Upper lobe of left lung (tissue), 6 donors: ENCODE measurements at regions not wholly inside any gene's neighbourhood (a gene's known extent, or its start where the extent isn't known, plus 50 kb on each side); places are given as distances from the start of the nearest gene placed in this dataset.

Experiments used
- ATAC-seq, 2 donors: fragments of 200-7000 bp; cut with Tn5 transposase; one replicate each; pipeline ENCODE4 v1.9.1; 2022; ENCODE audit warnings: mild to moderate bottlenecking in 2 of 2, moderate library complexity in 2 of 2; ENCODE audit not compliant: low FRiP score in 2 of 2
- DNase-seq, 2 donors: peaks; one replicate each; pipeline ENCODE4 v3.0.0-alpha.2; 2019 to 2020
- H3K27ac ChIP-seq, 4 donors: fragments of 200-600 bp; sonication (generic); one replicate each; pipeline ENCODE4 v1.5.1; 2016 to 2019
- H3K27me3 ChIP-seq, 4 donors: fragments of 200-600 bp; sonication (generic); one replicate each; pipeline ENCODE4 v1.5.1; 2017 to 2019
- H3K36me3 ChIP-seq, 4 donors: fragments of 200-600 bp; sonication (generic); one replicate each; pipeline ENCODE4 v1.5.1; 2016 to 2019
- H3K4me1 ChIP-seq, 4 donors: fragments of 200-600 bp; sonication (generic); one replicate each; pipeline ENCODE4 v1.5.1; 2018 to 2019
- H3K4me3 ChIP-seq, 4 donors: fragments of 200-600 bp; sonication (generic); one replicate each; pipeline ENCODE4 v1.5.1; 2017 to 2019; ENCODE audit warnings: mild to moderate bottlenecking in 2 of 4, moderate library complexity in 1 of 4
- H3K9me3 ChIP-seq, 4 donors: fragments of 200-600 bp; sonication (generic); one replicate each; pipeline ENCODE4 v1.5.1; 2018 to 2019
- CTCF ChIP-seq, 6 experiments: fragments of 450-650 bp in 4 of 6; fragments of 200-600 bp in 2 of 6; sonication (generic) in 2 of 6; IDR thresholded peaks; one replicate each; pipeline ENCODE4 v1.5.1; 2016 to 2019; ENCODE audit warnings: antibody characterized with exemption in 6 of 6
- EP300 ChIP-seq, 4 donors: sonication (generic); formaldehyde crosslinking; IDR thresholded peaks; one replicate each; pipeline ENCODE4 v1.5.1; 2017; ENCODE audit warnings: antibody characterized with exemption in 4 of 4, control low read depth in 2 of 4
- POLR2A ChIP-seq, 4 donors: fragments of 450-650 bp; IDR thresholded peaks; one replicate each; pipeline ENCODE4 v1.5.1; 2016 to 2017; ENCODE audit warnings: antibody characterized with exemption in 4 of 4, mild to moderate bottlenecking in 2 of 4
- POLR2AphosphoS5 ChIP-seq, 2 donors: sonication (generic); formaldehyde crosslinking; IDR thresholded peaks; one replicate each; pipeline ENCODE4 v1.5.1; 2017; ENCODE audit warnings: antibody characterized with exemption in 2 of 2
- WGBS, 2 donors: methylation state at CpG; one replicate each; pipeline ENCODE4 v1.1.5; 2017 to 2018; 5-methylcytosine and 5-hydroxymethylcytosine counted together
- small RNA-seq, 4 donors: library from RNA; depleted of rRNA; stranded (forward); fragments of <200 nt; gene quantifications; one replicate each; pipeline ENCODE3, GENCODE V24; 2016
- donor health status: DM: no; HTN: no; CAD: no; lungs with moderate emphysema.
- donor health status: DM: no; HTN: yes; CAD: no; lungs with severe emphysema.

- WGBS, 2 donors, result 70 to 72% methylated on average over 3 of the region's 3 CpGs
- no peak overlapping the region for H3K27ac ChIP-seq
- no peaks in the 10 kb centered on the region for H3K36me3 ChIP-seq
Observed at GRCh38 chr7:34603711-34604444, 54.1 kb upstream of the NPSR1 start.

More at GRCh38 chr7:34603711-34604444, 54.1 kb upstream of the NPSR1 start:
- H3K4me1 ChIP-seq, result no peaks in the 10 kb centered on the region
- DNase-seq (no peak), ATAC-seq (no peak)
- H3K27me3 ChIP-seq, result no peaks in the 10 kb centered on the region
- TF ChIP-seq CTCF (IDR thresholded peaks at IDR 0.05) (no peak), POLR2A (IDR thresholded peaks at IDR 0.05) (no peak), EP300 (IDR thresholded peaks at IDR 0.05) (no peak), POLR2AphosphoS5 (IDR thresholded peaks at IDR 0.05) (no peak)
- no peak overlapping the region for H3K4me3 ChIP-seq
- no peaks in the 10 kb centered on the region for H3K9me3 ChIP-seq

Small RNA genes lying in the stretch of these regions (small RNA-seq; reads per million reads assigned to genes)
- gene RNU6-438P, result 0 reads per million in 4 donors
